A673 (cell line): ENCODE measurements at regions not wholly inside any gene's neighbourhood (a gene's known extent, or its start where the extent isn't known, plus 50 kb on each side); places are given as distances from the start of the nearest gene placed in this dataset.

Source experiments
- BruUV-seq: library from RNA; stranded (reverse); fragments of 400-500 nt; replicated peaks from 2 replicates; lab custom pipeline; 2021; lab: Mats Ljungman, UMichigan
- CTCF ChIA-PET: fragments of 300-600 bp; sonication (Branson Sonifier 250); formaldehyde crosslinking; loops from one replicate; lab custom pipeline; 2022; ENCODE audit warnings: antibody characterized with exemption; lab: Charles Lee
- POLR2A ChIA-PET: fragments of 300-600 bp; sonication (Branson Sonifier 250); formaldehyde crosslinking; loops from one replicate; lab custom pipeline; 2022; ENCODE audit warnings: antibody characterized with exemption; ENCODE audit not compliant: low non-redundant PET; lab: Charles Lee
- DNase-seq: peaks from one replicate; pipeline ENCODE4 v3.0.0-alpha.2; 2015; ENCODE audit warnings: low spot score
- H3K27ac ChIP-seq: fragments of 200-600 bp; sonication (generic); 2 replicates; pipeline ENCODE4 v1.5.1; 2016; ENCODE audit warnings: mixed run types, low read depth, mild to moderate bottlenecking, mixed read lengths, antibody characterized with exemption, low read length; ENCODE audit not compliant: poor library complexity, severe bottlenecking
- H3K27me3 ChIP-seq: fragments of 200-600 bp; sonication (generic); replicated peaks from 2 replicates; pipeline ENCODE4 v1.6.1; 2017; ENCODE audit warnings: mixed run types, low read depth, mild to moderate bottlenecking, mixed read lengths, antibody characterized with exemption, low read length; ENCODE audit not compliant: insufficient read depth, poor library complexity
- H3K36me3 ChIP-seq: fragments of 200-600 bp; sonication (generic); 2 replicates; pipeline ENCODE4 v1.6.1; 2016; ENCODE audit warnings: mixed run types, mild to moderate bottlenecking, mixed read lengths, antibody characterized with exemption, low read length; ENCODE audit not compliant: insufficient read depth, poor library complexity, severe bottlenecking
- H3K4me1 ChIP-seq: fragments of 200-600 bp; sonication (generic); 2 replicates; pipeline ENCODE4 v1.6.1; 2017; ENCODE audit warnings: mixed run types, mild to moderate bottlenecking, mixed read lengths, antibody characterized with exemption, low read length; ENCODE audit not compliant: insufficient read depth, poor library complexity, severe bottlenecking
- H3K4me3 ChIP-seq: fragments of 200-600 bp; sonication (generic); 2 replicates; pipeline ENCODE4 v1.5.1; 2016; ENCODE audit warnings: low read depth, mixed run types, mild to moderate bottlenecking, mixed read lengths, low read length; ENCODE audit not compliant: poor library complexity, severe bottlenecking
- H3K9me3 ChIP-seq: fragments of 200-600 bp; sonication (generic); 2 replicates; pipeline ENCODE4 v1.6.1; 2016; ENCODE audit warnings: mixed run types, low read depth, mild to moderate bottlenecking, mixed read lengths, antibody characterized with exemption, low read length; ENCODE audit not compliant: poor library complexity, severe bottlenecking
- CTCF ChIP-seq: fragments of 300-800, 200-600 bp; sonication (generic); conservative IDR thresholded peaks from 2 replicates; pipeline ENCODE4 v1.5.1; 2017; ENCODE audit warnings: low read depth, mild to moderate bottlenecking, antibody characterized with exemption, low read length, moderate library complexity, mixed read lengths
- EZH2 ChIP-seq: fragments of 200-600 bp; sonication (generic); IDR thresholded peaks from 2 replicates; pipeline ENCODE4 v1.6.1; 2017; ENCODE audit warnings: borderline replicate concordance, low read depth, mild to moderate bottlenecking, mixed read lengths, antibody characterized with exemption, low read length; ENCODE audit not compliant: poor library complexity, severe bottlenecking
- intact Hi-C: fragments of 100-400 bp; cut with micrococcal nuclease; formaldehyde crosslinking; loops from one replicate; pipeline ENCODE4 v1.10.0; 2022; ENCODE audit not compliant: unreplicated experiment

DNA sequence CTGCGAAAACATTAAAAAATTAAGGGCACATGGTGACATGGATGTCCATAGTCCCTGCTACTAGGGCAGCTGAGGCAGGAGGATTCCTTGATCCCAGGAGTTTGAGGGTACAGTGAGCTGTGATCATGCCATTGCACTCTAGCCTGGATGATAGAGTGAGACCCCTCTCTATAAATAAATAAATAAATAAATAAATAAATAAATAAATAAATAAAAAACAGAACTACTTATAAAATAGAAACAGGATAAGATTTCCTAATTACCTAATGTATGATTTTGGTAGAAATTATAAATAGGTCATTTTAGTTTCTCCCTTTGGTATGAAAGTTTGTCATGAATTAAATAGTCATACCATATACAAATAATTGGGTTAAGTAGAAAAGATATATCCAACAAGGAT, 916.2 kb downstream of the GRIK2 start:
- intact Hi-C loops = no loop called here
- ChIA-PET POLR2A (no interaction called here), CTCF (no interaction called here)
- no peak for TF ChIP-seq CTCF
- TF ChIP-seq EZH2 = no peak
- no peak overlapping the region for H3K4me3 ChIP-seq
- H3K27ac ChIP-seq = no peak overlapping the region
- no peaks in the 10 kb centered on the region for H3K9me3 ChIP-seq
- no peaks in the 10 kb centered on the region for H3K27me3 ChIP-seq
- BruUV-seq = no TSS peak
- DNase-seq = no peak
- H3K36me3 ChIP-seq = no peaks in the 10 kb centered on the region
- no peaks in the 10 kb centered on the region for H3K4me1 ChIP-seq

DNA sequence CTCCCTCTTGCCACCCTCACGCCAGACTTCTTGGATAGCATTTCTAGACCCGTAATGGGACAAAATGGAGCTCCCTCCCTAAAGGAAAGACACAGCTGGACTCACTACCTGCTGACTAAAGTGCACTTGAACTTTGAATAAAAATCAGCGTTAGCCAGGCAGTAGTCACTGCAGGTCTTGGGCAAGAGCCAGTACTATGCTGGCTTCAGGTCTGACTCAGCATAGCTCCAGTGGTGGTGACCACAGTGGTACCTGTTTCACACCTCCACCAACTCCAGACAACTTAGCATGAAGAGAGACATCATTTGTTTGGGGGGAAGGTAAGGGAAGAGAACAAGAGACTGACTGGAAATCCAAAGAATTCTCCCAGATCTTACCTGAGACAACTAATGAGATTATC, 906.8 kb downstream of the GRIK2 start:
- DNase-seq = no peak
- CTCF ChIA-PET = no interaction called here
- no peak overlapping the region for H3K27ac ChIP-seq
- H3K4me3 ChIP-seq = no peak overlapping the region
- H3K9me3 ChIP-seq = no peaks in the 10 kb centered on the region
- POLR2A ChIA-PET = no interaction called here
- TF ChIP-seq EZH2 (no peak), CTCF (no peak)
- H3K36me3 ChIP-seq = no peaks in the 10 kb centered on the region
- no TSS peak for BruUV-seq
- intact Hi-C loops = no loop called here
- H3K27me3 ChIP-seq = no peaks in the 10 kb centered on the region
- no peaks in the 10 kb centered on the region for H3K4me1 ChIP-seq

- no peaks in the 10 kb centered on the region for H3K4me1 ChIP-seq
- H3K4me3 ChIP-seq = no peak overlapping the region
- no peak overlapping the region for H3K27ac ChIP-seq
- H3K36me3 ChIP-seq = no peaks in the 10 kb centered on the region
- TF ChIP-seq EZH2 (no peak), CTCF (no peak)
- DNase-seq = no peak
- ChIA-PET POLR2A (no interaction called here), CTCF (no interaction called here)
- no peaks in the 10 kb centered on the region for H3K9me3 ChIP-seq
- no peaks in the 10 kb centered on the region for H3K27me3 ChIP-seq
- intact Hi-C loops = no loop called here
- BruUV-seq = no TSS peak
These were observed 904.5 kb downstream of the GRIK2 start for GRCh38 chr6:102298051-102298450.
